SJSA1 (cell line): ENCODE measurements at regions not wholly inside any gene's neighbourhood (a gene's known extent, or its start where the extent isn't known, plus 50 kb on each side); places are given as distances from the start of the nearest gene placed in this dataset.
A peak's percentile ranks its signal among the peaks of the same experiment; 100 is the strongest.

Experiments
- DNase-seq, 2 experiments: peaks; one replicate each; pipeline ENCODE4 v3.0.0-alpha.2; 2015 to 2020; ENCODE audit warnings: low spot score in 2 of 2, low read depth in 1 of 2
- H3K27ac ChIP-seq: fragments of 250-450 bp; sonication (Bioruptor Pico); 2 replicates; pipeline ENCODE4 v1.5.1; 2020; ENCODE audit warnings: mild to moderate bottlenecking, moderate library complexity
- H3K27me3 ChIP-seq: fragments of 250-450 bp; sonication (Bioruptor Pico); replicated peaks from 2 replicates; pipeline ENCODE4 v1.5.1; 2020; ENCODE audit warnings: mild to moderate bottlenecking, moderate library complexity
- H3K36me3 ChIP-seq: fragments of 250-450 bp; sonication (Bioruptor Pico); 2 replicates; pipeline ENCODE4 v1.5.1; 2020; ENCODE audit warnings: mild to moderate bottlenecking
- H3K4me1 ChIP-seq: fragments of 250-450 bp; sonication (Bioruptor Pico); replicated peaks from 2 replicates; pipeline ENCODE4 v1.6.1; 2021; ENCODE audit warnings: mild to moderate bottlenecking
- H3K4me3 ChIP-seq: fragments of 250-450 bp; sonication (Bioruptor Pico); 2 replicates; pipeline ENCODE4 v1.5.1; 2020; ENCODE audit warnings: mild to moderate bottlenecking
- H3K9me3 ChIP-seq: fragments of 250-450 bp; sonication (Bioruptor Pico); replicated peaks from 2 replicates; pipeline ENCODE4 v1.5.1; 2020; ENCODE audit warnings: mild to moderate bottlenecking

- Histone ChIP-seq H3K27me3 (no peaks in the 10 kb centered on the region), H3K27ac (no peak overlapping the region), H3K36me3 (peaks cover 5% of the 10 kb centered on the region; the same call in 1 of the 2 replicates), H3K4me3 (no peak overlapping the region), H3K9me3 (no peaks in the 10 kb centered on the region; the same call in 1 of the 2 replicates), H3K4me1 (peaks cover 34% of the 10 kb centered on the region)
- DNase-seq = no peak
These were observed 236.7 kb upstream of the CIBAR2 start for GRCh38 chr16:85348911-85349334.

GRCh38 chr16:85349365-85350145, 237.3 kb upstream of the CIBAR2 start:
- no peak for DNase-seq
- Histone ChIP-seq H3K36me3 (peaks cover 9% of the 10 kb centered on the region; the same call in 1 of the 2 replicates), H3K9me3 (no peaks in the 10 kb centered on the region; the same call in 1 of the 2 replicates), H3K4me1 (peaks cover 41% of the 10 kb centered on the region), H3K27me3 (no peaks in the 10 kb centered on the region), H3K27ac (no peak overlapping the region), H3K4me3 (no peak overlapping the region)

- Histone ChIP-seq H3K27ac (peak overlapping the region; percentile 28; the same call in 1 of the 2 replicates), H3K27me3 (no peaks in the 10 kb centered on the region), H3K4me1 (peaks cover 47% of the 10 kb centered on the region), H3K9me3 (no peaks in the 10 kb centered on the region; the same call in 1 of the 2 replicates), H3K4me3 (no peak overlapping the region), H3K36me3 (peaks cover 9% of the 10 kb centered on the region; the same call in 1 of the 2 replicates)
- DNase-seq = no peak
These were observed 238.0 kb upstream of the CIBAR2 start for GRCh38 chr16:85350146-85350728.

- Histone ChIP-seq H3K27ac (peak overlapping the region; percentile 28; the same call in 1 of the 2 replicates), H3K4me1 (peaks cover 50% of the 10 kb centered on the region), H3K36me3 (peaks cover 9% of the 10 kb centered on the region; the same call in 1 of the 2 replicates), H3K4me3 (no peak overlapping the region), H3K27me3 (no peaks in the 10 kb centered on the region), H3K9me3 (no peaks in the 10 kb centered on the region; the same call in 1 of the 2 replicates)
- DNase-seq = peak; percentile 94 to 98
These were observed 238.7 kb upstream of the CIBAR2 start for GRCh38 chr16:85350973-85351372.

GRCh38 chr16:85353013-85353412, 240.7 kb upstream of the CIBAR2 start:
- Histone ChIP-seq H3K4me3 (no peak overlapping the region), H3K9me3 (no peaks in the 10 kb centered on the region; the same call in 1 of the 2 replicates), H3K27ac (no peak overlapping the region), H3K27me3 (no peaks in the 10 kb centered on the region), H3K36me3 (peaks cover 13% of the 10 kb centered on the region; the same call in 1 of the 2 replicates), H3K4me1 (peaks cover 50% of the 10 kb centered on the region)
- no peak for DNase-seq

- peaks cover 54% of the 10 kb centered on the region for H3K4me1 ChIP-seq
- H3K36me3 ChIP-seq = peaks cover 21% of the 10 kb centered on the region
- H3K4me3 ChIP-seq = no peak overlapping the region
- H3K27ac ChIP-seq = peak overlapping the region; percentile 16; the same call in 1 of the 2 replicates
- H3K9me3 ChIP-seq = no peaks in the 10 kb centered on the region; the same call in 1 of the 2 replicates
- no peak for DNase-seq
- no peaks in the 10 kb centered on the region for H3K27me3 ChIP-seq
These were observed 241.8 kb upstream of the CIBAR2 start for GRCh38 chr16:85353839-85354685.

GRCh38 chr16:85354686-85355514, 242.6 kb upstream of the CIBAR2 start:
- DNase-seq = peak; percentile 47 to 63
- Histone ChIP-seq H3K36me3 (peaks cover 28% of the 10 kb centered on the region), H3K9me3 (no peaks in the 10 kb centered on the region; the same call in 1 of the 2 replicates), H3K4me3 (no peak overlapping the region), H3K27me3 (no peaks in the 10 kb centered on the region), H3K4me1 (peaks cover 61% of the 10 kb centered on the region), H3K27ac (peak overlapping the region; percentile 16; the same call in 1 of the 2 replicates)

- H3K27ac ChIP-seq = no peak overlapping the region
- no peak for DNase-seq
- no peaks in the 10 kb centered on the region for H3K27me3 ChIP-seq
- H3K4me1 ChIP-seq = peaks cover 61% of the 10 kb centered on the region
- H3K36me3 ChIP-seq = peaks cover 28% of the 10 kb centered on the region
- H3K4me3 ChIP-seq = no peak overlapping the region
- no peaks in the 10 kb centered on the region; the same call in 1 of the 2 replicates for H3K9me3 ChIP-seq
These were observed 243.2 kb upstream of the CIBAR2 start for GRCh38 chr16:85355515-85355837.

GRCh38 chr16:85356157-85356556, 243.9 kb upstream of the CIBAR2 start:
- no peak for DNase-seq

GRCh38 chr16:85357323-85357722, 245.1 kb upstream of the CIBAR2 start:
- no peak overlapping the region for H3K4me3 ChIP-seq
- peaks cover 28% of the 10 kb centered on the region for H3K36me3 ChIP-seq
- DNase-seq = no peak
- peaks cover 58% of the 10 kb centered on the region for H3K4me1 ChIP-seq
- H3K27me3 ChIP-seq = no peaks in the 10 kb centered on the region
- H3K27ac ChIP-seq = no peak overlapping the region
- H3K9me3 ChIP-seq = no peaks in the 10 kb centered on the region; the same call in 1 of the 2 replicates

More at GRCh38 chr16:85356157-85356556, 243.9 kb upstream of the CIBAR2 start:
- Histone ChIP-seq H3K4me1 (peaks cover 59% of the 10 kb centered on the region), H3K9me3 (no peaks in the 10 kb centered on the region; the same call in 1 of the 2 replicates), H3K4me3 (no peak overlapping the region), H3K27ac (no peak overlapping the region), H3K36me3 (peaks cover 28% of the 10 kb centered on the region), H3K27me3 (no peaks in the 10 kb centered on the region)

- Histone ChIP-seq H3K4me3 (no peak overlapping the region), H3K27me3 (no peaks in the 10 kb centered on the region), H3K27ac (no peak overlapping the region), H3K9me3 (no peaks in the 10 kb centered on the region; the same call in 1 of the 2 replicates), H3K36me3 (peaks cover 25% of the 10 kb centered on the region), H3K4me1 (peaks cover 57% of the 10 kb centered on the region)
- no peak for DNase-seq
These were observed 245.7 kb upstream of the CIBAR2 start for GRCh38 chr16:85357924-85358505.

- Histone ChIP-seq H3K9me3 (no peaks in the 10 kb centered on the region), H3K4me1 (peaks cover 62% of the 10 kb centered on the region), H3K27ac (no peak overlapping the region), H3K36me3 (peaks cover 24% of the 10 kb centered on the region), H3K4me3 (no peak overlapping the region), H3K27me3 (no peaks in the 10 kb centered on the region)
- no peak for DNase-seq
These were observed 246.5 kb upstream of the CIBAR2 start for GRCh38 chr16:85358704-85359146.
